CD4-positive, alpha-beta T cell treated with Interleukin-4 for 1 hour (primary cell): ENCODE measurements at regions not wholly inside any gene's neighbourhood (a gene's known extent, or its start where the extent isn't known, plus 50 kb on each side); places are given as distances from the start of the nearest gene placed in this dataset.

Experiments
- DNase-seq, 2 donors: peaks; one replicate each; pipeline ENCODE4 v3.0.0-alpha.2; 2020 to 2022

DNA sequence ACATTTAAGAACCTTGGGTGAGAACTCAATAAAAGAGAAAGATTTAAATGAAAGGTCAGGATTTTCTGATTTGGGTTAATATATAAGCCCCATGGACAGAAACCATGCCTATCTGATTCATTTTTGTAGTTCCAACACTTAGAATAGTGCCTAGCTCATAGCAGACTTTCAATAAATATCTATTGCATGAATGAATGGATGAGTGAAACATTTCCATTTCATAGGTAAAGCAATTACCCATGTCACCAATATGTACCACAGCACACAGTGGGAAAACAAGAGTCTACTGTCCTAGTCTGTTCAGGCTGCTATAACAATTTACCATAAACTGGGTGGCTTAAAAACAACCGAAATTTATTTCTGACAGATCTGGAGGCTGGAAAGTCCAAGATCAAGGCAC lies 63.9 kb upstream of the PTPN13 start:
- DNase-seq, result no peak

DNA sequence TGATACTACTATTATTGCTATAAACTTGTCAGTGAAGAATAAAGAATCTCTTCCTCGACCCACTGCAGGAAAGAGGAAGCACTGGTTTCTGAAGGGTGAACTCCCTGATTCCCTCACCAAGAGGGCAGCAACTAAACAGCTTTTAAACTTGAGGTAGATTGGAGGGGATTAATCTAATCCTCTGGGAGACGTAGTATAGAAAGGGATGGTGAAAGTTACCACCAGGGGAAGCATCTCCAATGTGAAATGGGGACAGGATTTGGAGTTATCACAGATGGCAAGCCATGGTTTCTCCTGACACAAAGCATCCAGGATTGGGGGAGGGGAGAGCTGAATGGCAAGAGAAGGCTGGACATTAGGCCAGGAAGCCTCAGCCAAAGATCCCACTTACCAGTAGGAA lies 62.7 kb upstream of the PTPN13 start:
- DNase-seq, result no peak

DNA sequence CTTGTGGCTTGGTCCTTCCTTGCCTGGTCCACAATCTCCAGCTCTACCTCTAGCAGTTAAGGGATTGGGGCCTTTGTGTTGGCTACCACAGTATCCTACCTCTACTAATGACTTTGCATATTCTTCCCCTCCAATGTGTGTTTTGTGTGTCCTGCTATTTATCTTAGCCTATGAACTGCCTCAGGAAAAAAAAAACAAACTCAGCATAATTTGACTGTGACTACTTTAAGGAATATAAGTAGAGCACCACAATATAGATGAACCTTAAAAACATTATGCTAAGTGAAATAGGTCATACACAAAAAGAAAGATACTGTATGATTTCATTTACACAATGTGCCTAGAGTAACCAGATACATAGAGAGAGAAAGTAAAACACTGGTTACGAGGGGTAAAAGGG lies 61.3 kb upstream of the PTPN13 start:
- no peak for DNase-seq

DNA sequence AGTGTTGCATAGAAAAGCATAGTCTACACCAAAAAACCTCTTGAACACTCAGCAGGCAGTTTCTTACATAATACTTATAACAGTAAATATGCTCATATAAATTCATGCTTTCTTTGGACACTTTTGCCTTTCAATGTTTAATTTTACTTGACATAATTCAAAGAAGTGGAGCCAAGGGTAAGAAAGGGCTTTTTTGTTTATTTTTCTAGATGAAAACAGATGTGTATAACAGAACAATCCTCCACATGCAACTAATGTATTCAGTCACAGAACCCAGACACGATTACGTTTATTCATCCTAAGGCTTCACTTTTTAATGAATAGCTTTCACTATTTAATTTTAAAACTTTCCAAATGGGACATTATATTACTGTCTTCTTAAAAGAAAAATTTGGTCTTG lies 58.0 kb upstream of the PTPN13 start:
- no peak for DNase-seq

DNA sequence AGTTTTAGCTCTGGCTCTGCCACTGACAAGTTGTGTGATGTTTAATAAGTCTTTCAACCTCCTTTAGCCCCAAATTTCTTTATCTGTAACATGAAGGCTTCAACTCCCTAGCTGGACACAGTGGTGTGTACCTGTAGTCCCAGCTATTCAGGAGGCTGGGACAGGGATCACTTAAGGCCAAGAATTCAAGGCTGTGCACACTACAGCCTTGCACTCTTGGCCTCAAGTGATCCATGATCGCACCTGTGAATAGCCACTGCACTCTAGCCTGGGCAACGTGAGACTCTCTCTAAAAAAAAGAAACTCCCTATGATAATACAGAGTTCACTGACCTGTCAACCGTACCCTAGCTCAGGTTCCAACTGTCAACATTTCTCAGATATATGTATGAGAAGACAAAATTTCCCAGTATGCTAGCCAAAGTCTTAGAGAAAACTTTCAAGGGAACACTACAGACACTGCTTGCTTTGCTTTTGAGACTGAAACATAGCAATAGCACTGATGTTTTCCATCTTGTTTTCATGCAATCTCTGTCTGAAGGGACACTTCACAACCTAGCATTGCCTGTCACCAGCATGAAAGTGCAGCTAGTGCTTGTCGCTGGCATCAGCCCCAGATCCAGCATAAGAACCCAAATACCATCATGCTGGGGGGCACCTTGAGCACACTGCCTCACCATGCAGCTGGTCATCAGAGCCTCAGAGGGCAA lies 51.6 kb upstream of the PTPN13 start:
- no peak for DNase-seq

DNA sequence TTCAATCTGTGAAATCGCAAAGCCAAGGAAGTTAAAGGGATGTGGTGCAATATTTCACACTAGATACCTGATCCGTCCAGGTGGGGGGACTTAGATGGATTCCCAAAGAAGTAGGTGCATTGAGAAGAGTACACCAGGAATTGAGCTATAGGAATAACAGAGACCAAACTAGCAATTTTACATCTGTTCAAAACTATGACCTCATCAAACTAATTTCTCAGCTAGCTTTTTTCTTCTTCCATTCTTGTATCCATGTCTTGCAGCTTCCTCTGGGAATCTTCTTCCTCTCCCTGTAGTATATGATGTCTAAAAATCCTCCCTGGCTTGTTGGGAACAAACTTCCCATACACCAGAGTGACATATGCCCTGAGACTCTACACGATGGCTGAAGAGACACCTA lies 51.0 kb upstream of the PTPN13 start:
- no peak for DNase-seq

DNA sequence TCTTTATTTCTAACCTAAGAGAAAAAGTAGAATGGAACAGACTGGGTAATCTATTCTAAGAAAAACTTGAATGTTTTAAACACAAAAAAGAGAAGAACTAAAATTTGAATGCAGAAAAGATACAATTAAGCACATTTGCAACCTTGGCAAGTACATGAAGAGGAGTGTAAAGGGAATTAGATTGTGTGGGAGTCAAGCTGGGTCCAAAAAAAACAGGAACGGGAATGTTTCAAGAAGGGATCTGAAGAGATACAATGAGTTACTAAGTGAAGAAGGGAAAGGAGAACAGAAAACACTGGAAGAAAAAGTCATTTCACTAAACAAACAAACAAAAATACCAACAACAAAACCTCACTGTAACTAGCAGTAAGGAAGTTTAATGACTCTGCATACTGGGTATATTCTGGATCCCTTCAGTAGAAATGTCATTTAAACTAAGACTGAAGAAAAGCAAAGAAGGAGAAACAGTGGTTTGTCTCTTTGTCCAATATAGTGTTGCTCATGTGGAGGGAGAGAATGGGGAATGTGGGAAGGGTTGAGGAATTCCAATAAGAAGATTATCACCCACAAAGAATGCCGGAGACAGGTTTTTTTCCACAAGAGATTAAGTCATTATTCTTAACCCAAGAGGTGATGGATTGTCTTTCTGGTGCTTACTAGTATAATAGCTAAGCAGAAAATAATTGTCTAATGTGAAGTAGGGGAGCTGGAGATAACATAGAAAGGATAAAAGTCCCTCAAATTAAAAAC lies 50.4 kb upstream of the PTPN13 start:
- no peak for DNase-seq

DNA sequence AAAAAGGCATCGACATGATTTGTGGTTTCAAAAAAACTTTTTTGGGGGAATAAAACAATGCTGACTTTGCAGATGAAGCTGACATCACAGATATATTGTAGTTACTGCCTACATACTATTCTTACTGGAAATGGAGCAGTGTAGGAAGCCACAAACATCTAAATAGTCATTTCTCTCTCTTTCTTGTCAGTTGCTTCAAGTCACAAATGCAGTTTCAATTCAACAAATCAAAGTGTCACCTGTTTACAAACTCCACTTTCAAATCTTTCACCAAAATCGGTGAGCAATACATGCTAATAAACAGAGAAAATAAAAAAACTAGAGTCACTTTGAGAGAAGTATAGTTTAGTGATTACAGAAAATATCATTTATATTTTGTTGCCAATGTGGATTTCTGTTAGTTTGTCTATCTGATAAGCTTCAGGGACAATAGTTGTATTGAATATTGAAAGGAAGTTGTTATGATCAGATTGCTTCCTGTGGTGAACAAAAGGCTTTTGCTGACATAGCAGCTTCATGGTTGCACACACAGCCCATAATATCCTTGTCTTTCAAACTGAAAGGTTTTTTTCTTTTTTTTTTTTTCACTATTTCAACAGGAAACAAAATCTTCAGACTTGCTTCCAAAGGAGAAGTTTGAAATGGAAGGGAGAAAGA lies 49.7 kb upstream of the PTPN13 start:
- peak in 1 of 2 donors; percentile 56 for DNase-seq
